Ovary (tissue), 3 donors: ENCODE measurements at regions not wholly inside any gene's neighbourhood (a gene's known extent, or its start where the extent isn't known, plus 50 kb on each side); places are given as distances from the start of the nearest gene placed in this dataset.

ENCODE experiments used
- CTCF ChIP-seq, 3 donors: fragments of 450-650 bp in 2 of 3; fragments of 200-600 bp in 1 of 3; IDR thresholded peaks; one replicate each; pipeline versions ENCODE4 v1.5.1 to v1.8.0; 2016 to 2022; ENCODE audit warnings: antibody characterized with exemption in 3 of 3, mild to moderate bottlenecking in 1 of 3
- POLR2A ChIP-seq: fragments of 450-650 bp; IDR thresholded peaks from one replicate; pipeline ENCODE4 v1.6.1; 2017; ENCODE audit warnings: antibody characterized with exemption, mild to moderate bottlenecking, moderate library complexity
- donor health status: DM: no; HTN: no; CAD: no.

- TF ChIP-seq POLR2A (no peak), CTCF (IDR thresholded peaks at IDR 0.05) (no peak)
Observed at GRCh38 chr13:34522808-34523207, 419.3 kb upstream of the NBEA start.
